ENCODE measurements at regions not wholly inside any gene's neighbourhood (a gene's known extent, or its start where the extent isn't known, plus 50 kb on each side); places are given as distances from the start of the nearest gene placed in this dataset.
A peak's percentile ranks its signal among the peaks of the same experiment; 100 is the strongest.

- Histone ChIP-seq H3K4ac (ENCODE audit: low read depth, low read length) (no peak overlapping the region), H3K79me2 (ENCODE audit: control insufficient read depth, insufficient read depth, low read length) (no peaks in the 10 kb centered on the region), H3K9ac (ENCODE audit: low read length) (no peak overlapping the region), H3K4me1 (ENCODE audit: control insufficient read depth, low read depth, low read length) (peaks cover 10% of the 10 kb centered on the region), H2BK15ac (replicated peaks; ENCODE audit: low read depth) (no peak overlapping the region), H3K4me2 (ENCODE audit: low read length) (no peak overlapping the region), H2AK5ac (ENCODE audit: low read length) (no peak overlapping the region), H4K5ac (ENCODE audit: low read length) (no peak overlapping the region), H3K36me3 (ENCODE audit: control insufficient read depth, insufficient read depth, low read length) (no peaks in the 10 kb centered on the region), H3K27me3 (ENCODE audit: insufficient read depth, low read length, poor library complexity) (no peaks in the 10 kb centered on the region), H2BK5ac (ENCODE audit: low read length) (no peak overlapping the region), H3K4me3 (ENCODE audit: low read length) (no peak overlapping the region), H4K8ac (ENCODE audit: low read depth, low read length) (no peak overlapping the region), H3K27ac (ENCODE audit: low read depth, low read length) (no peak overlapping the region), H3K79me1 (ENCODE audit: low read length) (no peaks in the 10 kb centered on the region), H3K56ac (ENCODE audit: low read length) (no peak overlapping the region), H2BK120ac (ENCODE audit: low read depth, low read length) (no peak overlapping the region), H3K18ac (ENCODE audit: low read length) (no peak overlapping the region), H3K23ac (ENCODE audit: low read length) (no peak overlapping the region)
- no CpG with 5 or more reads among the region's 3 CpGs for WGBS (ENCODE audit: extremely low coverage, insufficient coverage, low lambda C conversion rate)
- DNase-seq: no peak
Measured at GRCh38 chr11:8331767-8332166, 68.1 kb upstream of the LMO1 start.

- Histone ChIP-seq H2BK5ac (ENCODE audit: low read length) (no peak overlapping the region), H3K4me1 (ENCODE audit: control insufficient read depth, low read depth, low read length) (peaks cover 10% of the 10 kb centered on the region), H3K4ac (ENCODE audit: low read depth, low read length) (no peak overlapping the region), H3K9ac (ENCODE audit: low read length) (no peak overlapping the region), H3K27ac (ENCODE audit: low read depth, low read length) (no peak overlapping the region), H4K8ac (ENCODE audit: low read depth, low read length) (no peak overlapping the region), H3K23ac (ENCODE audit: low read length) (no peak overlapping the region), H3K79me1 (ENCODE audit: low read length) (no peaks in the 10 kb centered on the region), H3K18ac (ENCODE audit: low read length) (no peak overlapping the region), H2BK15ac (replicated peaks; ENCODE audit: low read depth) (no peak overlapping the region), H3K4me3 (ENCODE audit: low read length) (no peak overlapping the region), H3K56ac (ENCODE audit: low read length) (no peak overlapping the region), H3K79me2 (ENCODE audit: control insufficient read depth, insufficient read depth, low read length) (no peaks in the 10 kb centered on the region), H2AK5ac (ENCODE audit: low read length) (no peak overlapping the region), H2BK120ac (ENCODE audit: low read depth, low read length) (no peak overlapping the region), H3K4me2 (ENCODE audit: low read length) (no peak overlapping the region), H3K36me3 (ENCODE audit: control insufficient read depth, insufficient read depth, low read length) (no peaks in the 10 kb centered on the region), H4K5ac (ENCODE audit: low read length) (no peak overlapping the region), H3K27me3 (ENCODE audit: insufficient read depth, low read length, poor library complexity) (no peaks in the 10 kb centered on the region)
- no peak for DNase-seq
- no CpG with 5 or more reads among the region's 6 CpGs for whole genome bisulfite sequencing (ENCODE audit: extremely low coverage, insufficient coverage, low lambda C conversion rate)
Measured at GRCh38 chr11:8330896-8331295, 67.2 kb upstream of the LMO1 start.

GRCh38 chr11:8330404-8330803, 66.7 kb upstream of the LMO1 start:
- Histone ChIP-seq H2BK120ac (ENCODE audit: low read depth, low read length) (no peak overlapping the region), H3K36me3 (ENCODE audit: control insufficient read depth, insufficient read depth, low read length) (no peaks in the 10 kb centered on the region), H3K27me3 (ENCODE audit: insufficient read depth, low read length, poor library complexity) (no peaks in the 10 kb centered on the region), H3K4ac (ENCODE audit: low read depth, low read length) (no peak overlapping the region), H3K23ac (ENCODE audit: low read length) (no peak overlapping the region), H4K8ac (ENCODE audit: low read depth, low read length) (no peak overlapping the region), H3K18ac (ENCODE audit: low read length) (no peak overlapping the region), H2BK15ac (replicated peaks; ENCODE audit: low read depth) (no peak overlapping the region), H2BK5ac (ENCODE audit: low read length) (no peak overlapping the region), H3K4me3 (ENCODE audit: low read length) (no peak overlapping the region), H3K79me2 (ENCODE audit: control insufficient read depth, insufficient read depth, low read length) (no peaks in the 10 kb centered on the region), H3K56ac (ENCODE audit: low read length) (no peak overlapping the region), H4K5ac (ENCODE audit: low read length) (no peak overlapping the region), H3K27ac (ENCODE audit: low read depth, low read length) (no peak overlapping the region), H2AK5ac (ENCODE audit: low read length) (no peak overlapping the region), H3K79me1 (ENCODE audit: low read length) (no peaks in the 10 kb centered on the region), H3K9ac (ENCODE audit: low read length) (no peak overlapping the region), H3K4me1 (ENCODE audit: control insufficient read depth, low read depth, low read length) (peaks cover 10% of the 10 kb centered on the region), H3K4me2 (ENCODE audit: low read length) (no peak overlapping the region)
- DNase-seq: no peak
- no CpG with 5 or more reads among the region's 10 CpGs for WGBS (ENCODE audit: extremely low coverage, insufficient coverage, low lambda C conversion rate)

GRCh38 chr11:8329847-8330361, 66.2 kb upstream of the LMO1 start:
- Histone ChIP-seq H2BK15ac (replicated peaks; ENCODE audit: low read depth) (no peak overlapping the region), H3K36me3 (ENCODE audit: control insufficient read depth, insufficient read depth, low read length) (no peaks in the 10 kb centered on the region), H2BK5ac (ENCODE audit: low read length) (no peak overlapping the region), H3K79me2 (ENCODE audit: control insufficient read depth, insufficient read depth, low read length) (no peaks in the 10 kb centered on the region), H3K4me1 (ENCODE audit: control insufficient read depth, low read depth, low read length) (peaks cover 10% of the 10 kb centered on the region), H3K18ac (ENCODE audit: low read length) (no peak overlapping the region), H3K4me3 (ENCODE audit: low read length) (no peak overlapping the region), H4K8ac (ENCODE audit: low read depth, low read length) (no peak overlapping the region), H2AK5ac (ENCODE audit: low read length) (no peak overlapping the region), H3K4ac (ENCODE audit: low read depth, low read length) (no peak overlapping the region), H3K56ac (ENCODE audit: low read length) (no peak overlapping the region), H2BK120ac (ENCODE audit: low read depth, low read length) (no peak overlapping the region), H3K23ac (ENCODE audit: low read length) (no peak overlapping the region), H3K79me1 (ENCODE audit: low read length) (no peaks in the 10 kb centered on the region), H3K4me2 (ENCODE audit: low read length) (no peak overlapping the region), H3K27me3 (ENCODE audit: insufficient read depth, low read length, poor library complexity) (no peaks in the 10 kb centered on the region), H4K5ac (ENCODE audit: low read length) (no peak overlapping the region), H3K27ac (ENCODE audit: low read depth, low read length) (no peak overlapping the region), H3K9ac (ENCODE audit: low read length) (no peak overlapping the region)
- no CpG with 5 or more reads among the region's 17 CpGs for WGBS (ENCODE audit: extremely low coverage, insufficient coverage, low lambda C conversion rate)
- DNase-seq: no peak

- WGBS (ENCODE audit: extremely low coverage, insufficient coverage, low lambda C conversion rate): no CpG with 5 or more reads among the region's 6 CpGs
- no peak overlapping the region for H2BK15ac ChIP-seq (replicated peaks; ENCODE audit: low read depth)
- no peak overlapping the region for H3K23ac ChIP-seq (ENCODE audit: low read length)
- H3K56ac ChIP-seq (ENCODE audit: low read length): peak overlapping the region; percentile 63
- H3K4me1 ChIP-seq (ENCODE audit: control insufficient read depth, low read depth, low read length): peaks cover 9% of the 10 kb centered on the region
- no peaks in the 10 kb centered on the region for H3K79me1 ChIP-seq (ENCODE audit: low read length)
- no peak overlapping the region for H3K18ac ChIP-seq (ENCODE audit: low read length)
- no peak overlapping the region for H2BK5ac ChIP-seq (ENCODE audit: low read length)
- no peak overlapping the region for H3K4ac ChIP-seq (ENCODE audit: low read depth, low read length)
- no peak overlapping the region for H3K27ac ChIP-seq (ENCODE audit: low read depth, low read length)
- no peak overlapping the region for H4K5ac ChIP-seq (ENCODE audit: low read length)
- no peak overlapping the region for H2BK120ac ChIP-seq (ENCODE audit: low read depth, low read length)
- no peak overlapping the region for H2AK5ac ChIP-seq (ENCODE audit: low read length)
- no peak overlapping the region for H3K4me3 ChIP-seq (ENCODE audit: low read length)
- no peaks in the 10 kb centered on the region for H3K36me3 ChIP-seq (ENCODE audit: control insufficient read depth, insufficient read depth, low read length)
- H3K4me2 ChIP-seq (ENCODE audit: low read length): no peak overlapping the region
- no peak for DNase-seq
- H3K9ac ChIP-seq (ENCODE audit: low read length): peak overlapping the region; percentile 1
- no peaks in the 10 kb centered on the region for H3K79me2 ChIP-seq (ENCODE audit: control insufficient read depth, insufficient read depth, low read length)
- no peak overlapping the region for H4K8ac ChIP-seq (ENCODE audit: low read depth, low read length)
- H3K27me3 ChIP-seq (ENCODE audit: insufficient read depth, low read length, poor library complexity): no peaks in the 10 kb centered on the region
Measured at GRCh38 chr11:8329336-8329735, 65.7 kb upstream of the LMO1 start.

- peak; percentile 97 for DNase-seq
- Histone ChIP-seq H4K8ac (ENCODE audit: low read depth, low read length) (no peak overlapping the region), H3K4ac (ENCODE audit: low read depth, low read length) (no peak overlapping the region), H2BK120ac (ENCODE audit: low read depth, low read length) (no peak overlapping the region), H3K27ac (ENCODE audit: low read depth, low read length) (no peak overlapping the region), H2BK5ac (ENCODE audit: low read length) (no peak overlapping the region), H3K23ac (ENCODE audit: low read length) (no peak overlapping the region), H3K9ac (ENCODE audit: low read length) (peak overlapping the region; percentile 1), H3K79me2 (ENCODE audit: control insufficient read depth, insufficient read depth, low read length) (no peaks in the 10 kb centered on the region), H3K36me3 (ENCODE audit: control insufficient read depth, insufficient read depth, low read length) (no peaks in the 10 kb centered on the region), H4K5ac (ENCODE audit: low read length) (no peak overlapping the region), H3K56ac (ENCODE audit: low read length) (peak overlapping the region; percentile 63), H2AK5ac (ENCODE audit: low read length) (no peak overlapping the region), H3K27me3 (ENCODE audit: insufficient read depth, low read length, poor library complexity) (no peaks in the 10 kb centered on the region), H3K79me1 (ENCODE audit: low read length) (no peaks in the 10 kb centered on the region), H3K4me2 (ENCODE audit: low read length) (no peak overlapping the region), H3K4me3 (ENCODE audit: low read length) (no peak overlapping the region), H2BK15ac (replicated peaks; ENCODE audit: low read depth) (no peak overlapping the region), H3K18ac (ENCODE audit: low read length) (no peak overlapping the region), H3K4me1 (ENCODE audit: control insufficient read depth, low read depth, low read length) (peaks cover 7% of the 10 kb centered on the region)
- WGBS (ENCODE audit: extremely low coverage, insufficient coverage, low lambda C conversion rate): no CpG with 5 or more reads among the region's 11 CpGs
Measured at GRCh38 chr11:8328848-8329330, 65.2 kb upstream of the LMO1 start.
